Smooth muscle cell (in vitro differentiated cells): ENCODE measurements at regions not wholly inside any gene's neighbourhood (a gene's known extent, or its start where the extent isn't known, plus 50 kb on each side); places are given as distances from the start of the nearest gene placed in this dataset.

Experiments
- DNase-seq: peaks from one replicate; lab custom pipeline; 2025; ENCODE audit not compliant: unreplicated experiment; lab: John Stamatoyannopoulos, UW
- H2AFZ ChIP-seq: fragments of 200-600 bp; sonication (generic); 2 replicates; pipeline ENCODE4 v1.6.0; 2016; ENCODE audit warnings: antibody characterized with exemption, low read depth, mild to moderate bottlenecking
- H3F3A ChIP-seq: fragments of 200-600 bp; sonication (generic); 2 replicates; pipeline ENCODE4 v1.6.0; 2017; ENCODE audit warnings: antibody characterized with exemption, low read depth
- H3K27ac ChIP-seq: fragments of 200-600 bp; sonication (generic); 2 replicates; pipeline ENCODE4 v1.5.1; 2016; ENCODE audit warnings: low read depth, mild to moderate bottlenecking
- H3K27me3 ChIP-seq: fragments of 200-600 bp; sonication (generic); 2 replicates; pipeline ENCODE4 v1.6.1; 2016; ENCODE audit warnings: low read depth, mild to moderate bottlenecking
- H3K36me3 ChIP-seq: fragments of 200-600 bp; sonication (generic); 2 replicates; pipeline ENCODE4 v1.5.1; 2016; ENCODE audit warnings: low read depth
- H3K4me1 ChIP-seq: fragments of 200-600 bp; sonication (generic); 2 replicates; pipeline ENCODE4 v1.5.1; 2016; ENCODE audit warnings: low read depth
- H3K4me2 ChIP-seq: fragments of 200-600 bp; sonication (generic); 2 replicates; pipeline ENCODE4 v1.6.0; 2016; ENCODE audit warnings: mild to moderate bottlenecking
- H3K4me3 ChIP-seq: fragments of 200-600 bp; sonication (generic); 2 replicates; pipeline ENCODE4 v1.5.1; 2016; ENCODE audit warnings: mild to moderate bottlenecking
- H3K79me2 ChIP-seq: fragments of 200-600 bp; sonication (generic); 2 replicates; pipeline ENCODE4 v1.6.0; 2016; ENCODE audit warnings: low read depth, mild to moderate bottlenecking
- H3K9ac ChIP-seq: fragments of 200-600 bp; sonication (generic); 2 replicates; pipeline ENCODE4 v1.6.0; 2016; ENCODE audit warnings: low read depth
- H3K9me3 ChIP-seq: fragments of 200-600 bp; sonication (generic); replicated peaks from 2 replicates; pipeline ENCODE4 v1.5.1; 2016; ENCODE audit warnings: low read depth
- H4K20me1 ChIP-seq: fragments of 200-600 bp; sonication (generic); 2 replicates; pipeline ENCODE4 v1.6.0; 2016; ENCODE audit warnings: low read depth
- CTCF ChIP-seq: fragments of 200-600 bp; sonication (generic); IDR thresholded peaks from 2 replicates; pipeline ENCODE4 v1.5.1; 2017; ENCODE audit warnings: borderline replicate concordance, mild to moderate bottlenecking, antibody characterized with exemption; ENCODE audit not compliant: insufficient read depth, poor library complexity, severe bottlenecking
- WGBS: methylation state at CpG from one replicate; pipeline ENCODE4 v1.1.7; 2016; ENCODE audit warnings: low lambda C conversion rate; 5-methylcytosine and 5-hydroxymethylcytosine counted together

DNA sequence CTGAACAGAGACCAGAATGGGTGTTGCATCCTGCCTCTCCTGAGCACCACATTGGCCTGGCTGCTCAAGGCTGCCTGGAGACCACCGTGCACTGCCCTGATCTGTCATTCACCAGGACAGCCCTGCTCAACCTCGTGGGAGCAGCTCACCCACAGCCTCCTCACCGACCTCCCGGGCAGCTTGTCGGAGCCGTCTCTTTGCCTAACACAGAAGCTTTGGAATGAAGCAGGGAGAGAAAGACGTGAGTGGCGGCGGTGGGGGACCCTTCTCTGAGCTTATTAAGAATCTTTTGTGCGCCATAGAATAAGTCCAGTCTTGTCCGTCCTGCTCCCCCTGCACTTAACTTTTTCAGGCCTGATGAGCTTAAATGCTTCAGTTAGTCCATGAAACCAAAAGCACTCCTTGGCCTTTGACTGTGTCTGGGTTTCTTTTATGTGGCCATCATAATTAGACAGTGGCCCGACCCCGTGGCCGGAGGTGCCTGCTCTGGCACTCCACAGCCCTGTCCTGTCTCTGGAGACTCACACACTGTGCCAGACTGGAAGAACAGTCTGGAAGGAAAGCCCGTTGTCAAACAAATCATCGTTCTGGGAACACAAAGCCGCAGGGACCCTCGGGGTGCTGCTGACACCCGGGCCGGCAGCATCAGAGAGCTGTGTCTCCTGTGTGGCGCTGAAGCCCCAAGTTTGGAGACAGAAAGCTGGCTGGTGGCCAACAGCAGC lies 192.8 kb downstream of the BCOR start:
- Histone ChIP-seq H2AFZ (peak overlapping the region; percentile 59), H3K4me2 (peak overlapping the region; percentile 75)

DNA sequence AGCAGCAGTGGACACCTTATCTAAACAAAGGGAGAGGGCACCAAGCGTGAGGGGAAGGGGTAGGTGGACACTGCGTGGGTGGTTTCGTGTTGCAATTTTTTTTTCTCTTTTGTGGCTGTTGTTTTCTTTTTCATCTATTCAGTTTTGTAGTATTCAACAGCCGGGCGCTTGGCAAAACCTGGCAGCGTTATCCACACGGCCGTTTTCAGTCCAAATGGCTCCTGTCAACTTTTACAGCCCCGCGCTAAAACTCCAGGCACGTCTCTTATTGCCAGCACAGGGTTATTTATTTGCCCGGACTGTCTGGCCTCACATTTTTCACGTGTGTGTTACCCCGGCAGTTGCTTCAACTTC lies 192.2 kb downstream of the BCOR start:
- Histone ChIP-seq H3F3A (peaks cover 17% of the 10 kb centered on the region), H3K36me3 (no peaks in the 10 kb centered on the region), H3K9ac (no peak overlapping the region), H2AFZ (peak overlapping the region; percentile 59), H3K9me3 (no peaks in the 10 kb centered on the region), H3K27ac (peak overlapping the region; percentile 50), H4K20me1 (no peaks in the 10 kb centered on the region), H3K4me1 (peaks cover 27% of the 10 kb centered on the region), H3K79me2 (no peaks in the 10 kb centered on the region), H3K4me2 (peak overlapping the region; percentile 75), H3K27me3 (no peaks in the 10 kb centered on the region), H3K4me3 (peak overlapping the region; percentile 8)
- DNase-seq = peak; percentile 24
- WGBS = 19% methylated on average over 14 of the region's 14 CpGs
- no peak for TF ChIP-seq CTCF

More for the DNA sequence above, 192.8 kb downstream of the BCOR start:
- 47% methylated on average over 21 of the region's 21 CpGs for whole genome bisulfite sequencing
- Histone ChIP-seq H4K20me1 (no peaks in the 10 kb centered on the region), H3K27me3 (no peaks in the 10 kb centered on the region), H3K36me3 (no peaks in the 10 kb centered on the region), H3K9ac (no peak overlapping the region), H3K4me1 (peaks cover 32% of the 10 kb centered on the region), H3K9me3 (no peaks in the 10 kb centered on the region), H3K27ac (peak overlapping the region; percentile 50), H3F3A (peaks cover 17% of the 10 kb centered on the region), H3K79me2 (no peaks in the 10 kb centered on the region), H3K4me3 (peak overlapping the region; percentile 8)
- no peak for TF ChIP-seq CTCF
- DNase-seq = no peak

- WGBS = 44% methylated on average over 11 of the region's 11 CpGs
- H3K4me3 ChIP-seq = no peak overlapping the region
- TF ChIP-seq CTCF = no peak
- H4K20me1 ChIP-seq = no peaks in the 10 kb centered on the region
- peaks cover 17% of the 10 kb centered on the region for H3F3A ChIP-seq
- H3K9me3 ChIP-seq = no peaks in the 10 kb centered on the region
- DNase-seq = no peak
- H3K36me3 ChIP-seq = no peaks in the 10 kb centered on the region
- peak overlapping the region; percentile 59 for H2AFZ ChIP-seq
- no peaks in the 10 kb centered on the region for H3K79me2 ChIP-seq
- H3K4me2 ChIP-seq = peak overlapping the region; percentile 75
- peaks cover 25% of the 10 kb centered on the region for H3K4me1 ChIP-seq
- H3K27ac ChIP-seq = peak overlapping the region; percentile 50
- H3K9ac ChIP-seq = no peak overlapping the region
- H3K27me3 ChIP-seq = no peaks in the 10 kb centered on the region
Measured at GRCh38 chrX:39905946-39906345, 191.8 kb downstream of the BCOR start.

GRCh38 chrX:39907964-39908661 lies 189.6 kb downstream of the BCOR start:
- peaks cover 19% of the 10 kb centered on the region for H3K4me1 ChIP-seq

More at GRCh38 chrX:39907964-39908661, 189.6 kb downstream of the BCOR start:
- H4K20me1 ChIP-seq = no peaks in the 10 kb centered on the region
- peak overlapping the region; percentile 84 for H3K27ac ChIP-seq
- H3K4me3 ChIP-seq = no peak overlapping the region
- H3K79me2 ChIP-seq = no peaks in the 10 kb centered on the region
- no peak overlapping the region for H2AFZ ChIP-seq
- H3K27me3 ChIP-seq = no peaks in the 10 kb centered on the region
- peak; percentile 73 for DNase-seq
- H3F3A ChIP-seq = peaks cover 17% of the 10 kb centered on the region
- peak overlapping the region; percentile 54 for H3K9ac ChIP-seq
- no peak for TF ChIP-seq CTCF
- 10% methylated on average over 16 of the region's 16 CpGs for WGBS
- peak overlapping the region; percentile 55 for H3K4me2 ChIP-seq
- H3K36me3 ChIP-seq = no peaks in the 10 kb centered on the region
- H3K9me3 ChIP-seq = no peaks in the 10 kb centered on the region
